Activated CD4-positive, CD25-positive, alpha-beta regulatory T cell treated with anti-CD3 and anti-CD28 coated beads, Interleukin-2, amount 50 U/mL, for 72 hours (primary cell): ENCODE measurements at regions not wholly inside any gene's neighbourhood (a gene's known extent, or its start where the extent isn't known, plus 50 kb on each side); places are given as distances from the start of the nearest gene placed in this dataset.
"Not testable (repeated sequence)": the region's sequence is repeated elsewhere in the genome, so short reads cannot be mapped to it uniquely, and the experiment has no call there.

ENCODE experiments used
- DNase-seq: peaks from one replicate; pipeline ENCODE4 v3.0.0; 2021

DNA sequence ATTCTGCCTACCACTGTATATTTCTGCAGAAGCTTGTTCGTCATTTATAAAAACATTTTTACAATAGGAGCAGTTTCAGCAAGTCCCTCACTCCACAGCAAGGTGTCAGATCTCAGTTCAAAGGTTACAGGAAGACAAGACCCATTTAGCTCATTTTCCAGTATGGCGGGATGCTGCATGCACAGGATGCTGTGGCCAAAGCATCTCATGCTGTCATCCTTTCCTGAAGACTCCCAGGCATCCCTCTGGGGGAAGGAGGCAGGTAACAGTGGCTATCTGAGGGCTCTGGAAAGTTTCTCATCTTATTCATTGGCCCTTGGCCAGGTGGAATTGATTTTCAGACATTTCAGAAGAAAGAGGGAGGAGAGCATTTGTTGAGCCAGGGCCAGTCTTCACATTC is 539.3 kb upstream of the CDH5 start:
- no peak for DNase-seq

DNA sequence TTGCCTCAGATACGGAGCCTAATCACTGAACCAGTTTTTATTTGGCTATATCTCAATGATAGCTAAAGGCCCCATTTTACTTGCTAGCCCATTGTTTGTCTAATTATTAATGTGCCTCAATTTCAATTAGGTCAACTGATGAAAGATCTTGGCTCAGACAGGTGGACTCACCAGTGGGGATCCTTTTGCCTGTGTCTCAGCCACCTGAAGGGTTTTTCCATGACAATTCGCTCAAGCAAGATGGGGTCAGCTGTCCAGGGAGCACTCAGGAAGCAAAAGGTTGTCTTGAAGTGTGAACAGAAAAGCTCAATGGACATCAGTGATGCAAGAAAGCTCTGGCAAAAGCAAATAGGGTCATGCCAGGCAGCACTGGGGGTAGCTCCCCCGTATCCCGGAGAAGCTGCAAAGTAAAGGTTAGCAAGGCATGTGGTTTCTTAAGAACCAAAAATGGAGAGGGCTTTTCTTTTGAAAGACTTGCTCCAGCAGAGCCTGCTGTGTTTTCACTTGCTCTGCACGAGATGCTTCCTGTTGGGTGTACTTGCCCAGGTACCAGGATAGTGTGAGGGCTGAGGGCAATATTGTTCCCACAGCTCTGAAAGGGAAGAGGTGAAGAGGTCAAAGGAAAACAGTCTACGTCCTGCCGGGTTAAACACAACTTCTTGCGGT is 541.2 kb upstream of the CDH5 start:
- no peak for DNase-seq

DNA sequence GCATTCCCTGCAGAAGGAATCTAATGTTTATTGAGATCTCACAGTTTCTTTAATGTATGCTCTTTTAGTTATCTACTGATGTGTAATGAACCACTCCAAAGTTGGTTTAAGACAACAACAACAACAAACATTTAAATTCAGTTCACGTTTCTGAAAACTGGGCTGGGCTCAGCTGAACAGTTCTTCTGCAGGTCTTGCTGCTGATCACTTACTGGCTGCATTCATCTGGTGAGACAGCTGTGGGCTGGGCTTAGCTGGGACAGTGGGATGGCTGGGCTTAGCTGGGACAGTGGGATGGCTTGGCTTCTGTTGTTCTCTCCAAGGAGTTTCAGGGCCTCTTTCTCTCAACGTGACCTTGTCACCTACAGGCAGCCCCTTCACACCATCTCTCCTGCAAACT is 544.3 kb upstream of the CDH5 start:
- DNase-seq: no peak

DNA sequence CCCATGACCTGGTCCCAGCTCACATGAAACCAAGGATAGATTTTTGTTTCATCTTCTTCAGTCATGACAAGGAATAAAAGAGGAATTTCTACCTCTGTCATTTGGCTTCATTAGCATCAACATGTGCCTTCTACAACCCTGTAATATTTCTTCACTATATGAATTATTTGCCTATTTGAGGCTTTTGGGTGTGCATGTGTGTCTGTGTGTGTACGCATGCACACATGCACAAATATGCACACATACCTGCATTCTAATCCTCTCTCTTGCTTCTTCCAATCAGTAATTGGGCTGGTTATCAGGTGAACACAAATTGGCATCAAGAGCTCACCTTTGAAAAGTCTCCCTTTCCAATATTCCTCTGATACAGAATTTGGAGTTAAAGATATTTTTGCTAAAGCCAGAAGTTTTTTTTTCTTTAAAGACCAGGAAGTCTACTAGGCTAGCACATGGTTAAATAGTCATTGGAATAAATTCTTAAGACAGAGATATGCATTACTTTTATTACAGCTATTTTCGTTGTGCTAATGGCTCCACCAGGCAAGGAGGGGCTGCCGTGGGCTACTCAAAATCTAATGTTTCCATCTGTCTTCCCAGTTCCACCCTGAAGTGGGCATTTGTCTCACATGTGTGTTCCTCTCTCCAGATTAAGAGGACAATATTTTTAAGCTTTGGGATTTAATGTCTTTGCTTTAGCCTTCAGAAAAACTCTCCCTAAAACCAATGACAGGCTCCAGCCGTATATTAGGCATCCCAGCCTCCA is 547.2 kb upstream of the CDH5 start:
- DNase-seq: no peak

DNA sequence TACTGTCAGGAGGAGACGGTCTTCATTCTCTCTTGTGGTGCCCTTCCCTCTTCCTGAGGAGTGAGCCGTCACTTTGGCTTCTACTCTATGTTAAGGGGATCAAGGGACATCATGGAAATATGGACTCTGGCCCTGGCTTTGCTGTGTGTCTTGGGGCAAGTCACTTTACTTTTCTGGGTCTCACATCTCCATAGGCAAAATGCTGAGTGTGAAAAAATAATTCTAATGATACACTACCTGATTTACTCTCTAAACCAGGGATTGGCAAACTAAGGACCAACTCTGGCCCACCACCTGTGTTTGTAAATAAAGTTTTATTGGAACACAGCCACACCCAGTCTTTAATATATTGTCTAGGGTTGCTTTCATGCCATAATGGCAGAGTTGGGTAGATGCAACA is 548.7 kb upstream of the CDH5 start:
- DNase-seq: no peak

DNA sequence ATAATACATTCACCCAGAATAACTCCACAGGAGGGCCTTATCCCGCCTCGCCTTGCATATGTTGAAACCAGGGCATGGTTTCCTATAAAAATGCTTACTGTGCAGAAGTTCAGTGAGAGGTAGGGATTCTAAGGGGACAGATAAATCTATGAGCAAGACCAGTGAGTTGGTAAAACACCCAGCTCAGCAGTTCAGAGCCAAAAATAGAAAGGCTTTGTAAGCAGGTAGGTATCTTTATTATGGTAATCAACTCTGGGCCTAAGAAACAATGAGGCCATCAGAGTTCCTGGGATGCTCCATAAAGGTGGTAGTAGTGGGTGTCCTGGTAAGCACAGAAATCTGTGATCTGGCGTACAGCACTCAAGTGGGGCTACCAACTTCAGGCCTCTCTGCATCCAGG is 549.4 kb upstream of the CDH5 start:
- DNase-seq: no peak

DNA sequence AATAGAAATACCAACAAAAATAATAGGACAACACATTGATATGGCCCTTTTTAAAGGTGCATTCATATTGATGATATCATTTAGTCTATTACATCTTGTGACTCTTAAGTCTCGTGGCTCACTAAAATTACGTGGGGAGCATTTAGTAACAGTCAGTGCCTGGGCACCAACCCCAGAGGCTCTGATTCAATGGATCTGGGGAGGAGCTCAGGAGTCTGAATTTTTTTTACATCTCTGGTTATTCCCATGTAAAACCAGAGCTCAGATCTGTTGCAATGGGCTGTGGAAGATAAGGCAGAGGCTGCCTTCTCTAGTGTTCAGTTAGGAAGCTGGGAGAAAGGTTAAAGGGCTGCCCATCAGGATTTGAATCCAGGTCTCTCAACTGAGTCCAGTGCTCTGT is 549.9 kb upstream of the CDH5 start:
- DNase-seq: no peak

DNA sequence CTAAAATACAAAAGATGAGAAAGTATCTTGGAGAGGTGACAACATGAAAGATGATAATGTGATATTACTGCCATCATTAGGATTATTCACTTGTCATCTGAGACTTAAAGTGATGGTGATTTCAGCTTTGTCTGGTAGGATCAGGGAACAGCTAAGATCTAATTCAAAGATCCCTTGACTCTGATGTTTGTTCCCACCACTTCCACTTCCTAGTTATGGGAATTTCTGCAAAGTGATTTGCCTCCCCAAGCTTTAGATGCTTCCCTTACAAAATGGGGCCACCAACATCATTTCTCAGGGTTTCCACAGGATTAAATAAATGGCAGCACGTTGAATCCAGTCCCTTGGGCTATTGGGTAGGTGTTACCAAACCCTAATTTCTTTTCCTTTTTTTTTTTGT is 550.8 kb upstream of the CDH5 start:
- no peak for DNase-seq

DNA sequence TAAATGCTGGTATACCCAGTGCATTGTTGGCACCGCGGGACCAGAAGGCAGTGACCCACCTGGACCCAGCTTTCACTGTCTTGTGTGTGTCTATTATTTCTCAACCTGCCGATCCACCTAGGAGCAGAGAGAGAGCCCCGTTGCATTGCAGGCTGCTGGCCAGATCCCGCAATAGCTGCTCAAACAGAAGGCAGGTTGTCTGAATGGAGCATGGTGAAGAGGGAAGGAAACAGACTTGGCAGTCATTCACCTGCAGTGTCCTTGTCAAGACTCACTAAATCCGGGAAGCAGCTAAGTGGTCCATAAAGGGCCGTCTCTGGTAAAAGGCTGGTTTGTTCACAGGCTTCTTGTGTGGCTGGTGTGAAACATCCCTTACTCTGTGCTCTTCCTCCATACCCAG is 552.6 kb upstream of the CDH5 start:
- DNase-seq: not testable (repeated sequence)

DNA sequence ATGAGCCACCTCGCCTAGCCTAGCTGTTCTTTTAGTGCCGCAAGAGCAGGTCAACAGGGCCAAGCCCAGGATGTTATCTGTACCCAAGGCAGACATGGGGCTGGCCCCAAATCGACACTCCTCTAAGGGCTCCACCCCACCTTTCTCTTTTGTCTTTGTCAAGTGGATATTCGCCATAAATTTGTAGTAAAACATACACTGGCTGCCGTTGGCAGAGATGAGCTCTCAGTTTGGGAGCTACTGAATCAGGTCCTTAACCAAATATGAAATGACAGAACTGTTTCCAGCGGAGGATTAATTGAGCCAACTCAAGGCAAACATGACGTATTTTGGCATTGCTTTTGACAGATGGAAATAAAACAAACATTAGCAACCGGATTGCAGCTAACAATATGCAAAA is 556.9 kb upstream of the CDH5 start:
- DNase-seq: no peak

DNA sequence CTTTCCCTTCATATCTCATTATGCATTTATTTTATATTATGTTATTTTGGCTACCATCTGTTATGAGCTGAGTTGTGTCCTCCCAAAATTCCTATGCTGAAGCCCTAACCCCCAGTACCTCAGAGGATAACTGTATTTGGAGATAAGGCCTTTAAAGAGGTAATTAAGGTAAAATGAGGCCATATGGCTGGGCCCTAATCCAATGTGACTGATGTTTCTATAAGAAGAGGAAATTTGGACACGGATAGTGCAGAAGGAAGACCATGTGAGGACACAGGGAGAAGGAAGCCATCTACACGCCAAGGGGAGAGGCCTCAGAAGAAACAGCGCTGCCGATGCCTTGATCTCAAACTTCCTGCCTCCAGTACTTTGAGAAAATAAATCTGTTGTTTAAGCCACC is 557.7 kb upstream of the CDH5 start:
- DNase-seq: no peak

DNA sequence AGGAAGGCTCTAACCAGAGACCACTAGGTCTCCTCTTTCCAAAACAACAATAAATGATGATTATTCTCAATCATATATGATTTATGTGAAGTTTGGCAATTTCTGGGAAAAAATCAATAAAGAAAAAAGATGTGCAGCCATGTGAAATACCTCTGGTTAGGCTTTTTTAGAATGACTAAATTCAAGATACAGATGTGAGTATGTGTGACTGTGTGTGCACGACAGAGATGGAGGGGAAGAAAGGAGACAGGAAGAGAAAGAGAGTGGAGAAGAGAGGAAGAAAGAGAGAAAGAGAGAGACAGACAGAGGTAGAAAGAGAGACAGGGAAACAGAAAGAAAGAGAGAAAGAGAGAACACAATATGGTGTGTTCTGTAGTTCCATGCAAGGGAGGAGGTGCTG is 558.6 kb upstream of the CDH5 start:
- no peak for DNase-seq

DNA sequence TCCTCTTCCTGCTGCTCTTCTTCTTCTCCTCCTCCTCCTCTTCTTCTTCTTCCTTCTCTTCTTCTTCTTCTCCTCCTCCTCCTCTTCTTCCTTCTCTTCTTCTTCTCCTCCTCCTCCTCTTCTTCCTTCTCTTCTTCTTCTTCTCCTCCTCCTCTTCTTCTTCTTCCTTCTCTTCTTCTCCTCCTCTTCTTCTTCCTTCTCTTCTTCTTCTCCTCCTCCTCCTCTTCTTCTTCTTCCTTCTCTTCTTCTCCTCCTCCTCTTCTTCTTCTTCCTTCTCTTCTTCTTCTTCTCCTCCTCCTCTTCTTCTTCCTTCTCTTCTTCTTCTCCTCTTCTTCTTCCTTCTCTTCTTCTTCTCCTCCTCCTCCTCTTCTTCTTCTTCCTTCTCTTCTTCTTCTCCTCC is 560.8 kb upstream of the CDH5 start:
- not testable (repeated sequence) for DNase-seq

DNA sequence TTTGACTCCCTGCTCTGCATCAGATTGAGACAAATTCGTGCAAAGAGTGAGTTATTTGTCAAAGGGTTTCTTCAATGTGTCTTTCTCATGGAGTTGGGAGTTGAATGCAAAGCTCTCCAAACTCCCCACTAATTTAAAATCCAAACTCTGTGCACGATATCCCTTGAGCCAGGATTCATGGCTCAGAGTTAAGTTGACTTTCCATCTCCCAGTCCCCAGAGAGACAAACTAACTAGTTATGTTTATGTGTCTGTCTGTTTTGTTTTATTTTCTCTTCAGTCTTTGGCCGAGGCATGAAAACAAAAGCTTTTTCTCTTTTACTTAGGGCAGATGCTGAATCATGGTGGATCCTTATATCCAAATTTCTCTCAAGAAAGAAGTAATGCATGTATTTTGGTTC is 570.0 kb upstream of the CDH5 start:
- DNase-seq: no peak

DNA sequence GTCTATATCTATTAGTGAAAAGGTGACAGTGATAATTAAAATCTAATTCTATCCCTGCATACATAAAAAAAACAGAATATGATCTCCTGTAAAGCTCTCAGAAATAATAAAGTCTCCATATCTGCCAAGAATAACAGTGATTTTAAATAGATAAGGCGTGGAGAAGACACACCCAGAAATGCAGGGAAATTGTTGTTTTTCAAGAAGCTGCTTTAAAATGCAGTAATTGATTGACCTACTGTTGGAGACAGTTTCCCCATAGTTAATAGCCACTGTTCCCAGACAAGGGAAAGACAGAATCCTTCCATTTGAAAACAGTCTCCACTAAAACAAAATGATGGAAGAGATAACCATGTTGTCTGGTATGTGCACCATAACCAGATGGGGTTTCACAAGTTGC is 571.5 kb upstream of the CDH5 start:
- no peak for DNase-seq

DNA sequence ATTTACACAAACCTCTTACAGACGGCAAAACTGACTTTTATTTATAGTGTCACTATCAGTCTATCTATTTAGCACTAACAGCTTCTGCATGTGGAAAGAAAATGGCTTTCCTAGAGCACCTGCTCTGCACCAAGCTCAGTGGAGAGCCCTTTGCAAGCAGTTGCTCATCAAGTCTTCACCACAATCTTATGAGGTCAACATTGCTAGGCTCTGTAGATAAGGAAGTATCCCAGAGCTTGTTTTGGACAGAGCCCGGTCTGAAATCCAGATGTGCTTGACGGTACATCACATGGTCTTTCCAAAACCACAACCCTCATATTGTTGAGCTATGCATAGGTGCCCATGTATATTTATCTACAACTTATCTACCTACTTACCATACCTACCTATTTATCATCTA is 572.7 kb upstream of the CDH5 start:
- no peak for DNase-seq

DNA sequence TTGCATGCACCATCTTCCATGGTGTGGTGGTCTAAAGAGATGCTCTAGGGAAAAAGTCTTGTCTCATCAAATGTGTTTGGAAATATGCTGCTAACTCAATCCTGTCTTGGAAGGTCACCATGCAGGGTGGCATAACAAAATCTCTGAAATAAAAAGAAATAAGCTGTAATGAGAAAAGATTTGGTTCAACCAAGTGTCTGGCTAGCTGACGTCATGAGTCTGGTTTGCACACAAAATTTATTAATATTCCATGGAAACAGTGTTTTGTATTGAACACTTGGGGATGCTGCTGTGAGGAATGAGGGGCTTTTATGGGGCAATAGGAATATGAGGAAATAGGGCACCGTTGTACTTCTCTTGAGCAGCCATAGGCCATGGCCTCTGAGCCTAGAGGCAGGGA is 575.7 kb upstream of the CDH5 start:
- no peak for DNase-seq

DNA sequence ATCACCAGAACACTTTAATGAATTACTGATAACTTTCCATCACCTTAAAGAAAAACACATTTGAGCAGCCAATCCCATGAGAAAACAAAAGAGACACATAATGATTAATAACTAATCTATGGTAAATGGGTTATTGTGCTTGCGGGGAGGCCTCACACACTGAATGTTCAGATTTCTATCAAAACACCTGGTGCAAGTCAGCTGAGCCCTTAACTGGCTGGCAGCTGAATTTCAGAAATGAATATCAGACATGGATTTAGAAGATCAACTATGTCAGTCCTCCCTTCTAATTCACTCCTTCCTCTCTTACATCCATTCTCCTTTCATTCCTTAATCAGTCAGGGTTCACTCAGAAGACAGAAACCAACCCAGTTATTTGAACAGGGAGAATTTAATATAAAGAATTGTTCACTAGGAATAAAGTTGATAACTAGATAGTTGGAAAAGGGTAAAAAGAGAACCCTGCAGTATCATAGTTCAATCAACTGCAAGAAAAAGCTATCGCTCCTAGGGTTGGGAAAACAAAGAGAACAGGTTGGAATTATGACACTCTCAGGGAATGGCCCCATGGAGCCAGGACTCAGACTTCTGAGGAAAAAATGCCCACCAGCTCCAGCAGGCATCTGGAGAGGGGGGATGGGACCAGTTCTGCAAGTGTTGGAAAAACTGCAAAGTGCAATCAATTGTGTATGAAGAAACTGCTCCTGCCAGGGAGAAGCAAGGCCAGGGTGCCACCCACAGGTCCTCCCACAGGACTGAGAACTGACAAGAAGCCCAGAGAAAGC is 577.1 kb upstream of the CDH5 start:
- DNase-seq: no peak

DNA sequence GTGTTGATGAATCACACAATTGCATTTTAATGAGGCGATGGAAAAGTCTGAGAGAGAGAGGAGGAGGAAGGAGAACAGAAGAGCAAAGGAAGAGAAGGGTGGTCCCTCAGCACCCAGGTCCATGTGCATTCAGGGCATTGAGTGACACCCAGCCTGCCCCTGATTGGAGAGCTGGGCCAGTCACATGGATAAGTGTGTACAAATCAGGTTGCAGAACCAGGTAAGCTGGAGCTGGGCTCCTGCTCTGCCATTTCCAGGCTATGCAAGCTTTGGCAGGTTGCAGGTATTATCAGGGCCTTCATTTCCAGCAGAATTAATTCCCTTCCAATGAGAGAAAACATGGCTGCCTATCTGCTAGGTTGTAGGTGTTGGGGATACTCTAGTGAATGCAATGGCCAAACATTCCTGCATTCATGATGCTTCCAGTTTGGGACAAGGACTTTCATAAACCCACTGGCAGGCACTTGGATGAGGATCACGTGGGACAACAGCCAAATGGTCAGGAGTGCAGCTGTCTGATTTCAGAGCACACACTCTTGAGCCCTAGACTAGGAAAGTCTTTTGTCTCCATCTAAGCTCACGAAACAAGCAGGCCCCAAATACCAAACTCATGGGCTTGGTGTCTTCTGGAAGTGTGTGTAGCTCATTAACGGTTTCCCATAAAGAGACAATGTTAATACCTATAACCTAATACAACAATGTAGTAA is 577.9 kb upstream of the CDH5 start:
- DNase-seq: no peak

DNA sequence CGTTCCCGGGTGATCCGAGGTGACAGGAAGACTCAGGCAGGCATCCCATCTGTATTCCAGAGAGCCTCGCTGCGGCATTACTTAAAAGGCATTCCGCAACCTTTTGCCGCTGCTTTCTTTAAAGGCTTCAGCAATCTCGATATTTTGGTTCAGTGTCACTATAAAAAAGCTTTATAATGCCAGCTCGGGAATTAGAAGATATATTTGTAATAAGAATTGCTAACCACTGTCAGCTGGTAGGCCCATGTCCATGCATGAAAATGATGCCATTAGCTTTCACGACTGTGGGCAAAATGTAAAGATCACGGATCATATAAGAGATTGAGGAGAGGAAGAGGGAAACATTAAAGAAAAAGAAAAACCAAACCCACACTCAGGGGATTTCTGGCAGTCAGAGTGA is 578.6 kb upstream of the CDH5 start:
- no peak for DNase-seq

DNA sequence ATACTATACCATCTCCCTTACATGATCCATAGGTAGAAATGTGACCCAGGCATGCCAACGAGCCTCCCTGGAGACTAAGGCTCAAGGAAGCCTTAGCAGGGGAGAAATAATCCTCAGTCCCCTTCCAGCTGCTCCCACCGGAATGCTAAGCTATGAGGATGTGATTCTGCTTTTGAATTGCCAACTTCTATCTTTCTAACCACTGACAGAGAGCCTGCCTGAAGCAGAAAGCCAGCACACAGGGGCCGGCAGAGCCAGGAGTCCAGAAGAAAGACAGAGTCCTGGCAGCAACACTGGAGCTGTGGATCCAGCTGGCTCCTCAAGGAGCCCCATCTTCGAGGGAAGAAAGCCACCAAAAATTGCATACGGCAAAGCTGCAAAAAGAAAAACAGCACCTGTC is 579.6 kb upstream of the CDH5 start:
- no peak for DNase-seq

DNA sequence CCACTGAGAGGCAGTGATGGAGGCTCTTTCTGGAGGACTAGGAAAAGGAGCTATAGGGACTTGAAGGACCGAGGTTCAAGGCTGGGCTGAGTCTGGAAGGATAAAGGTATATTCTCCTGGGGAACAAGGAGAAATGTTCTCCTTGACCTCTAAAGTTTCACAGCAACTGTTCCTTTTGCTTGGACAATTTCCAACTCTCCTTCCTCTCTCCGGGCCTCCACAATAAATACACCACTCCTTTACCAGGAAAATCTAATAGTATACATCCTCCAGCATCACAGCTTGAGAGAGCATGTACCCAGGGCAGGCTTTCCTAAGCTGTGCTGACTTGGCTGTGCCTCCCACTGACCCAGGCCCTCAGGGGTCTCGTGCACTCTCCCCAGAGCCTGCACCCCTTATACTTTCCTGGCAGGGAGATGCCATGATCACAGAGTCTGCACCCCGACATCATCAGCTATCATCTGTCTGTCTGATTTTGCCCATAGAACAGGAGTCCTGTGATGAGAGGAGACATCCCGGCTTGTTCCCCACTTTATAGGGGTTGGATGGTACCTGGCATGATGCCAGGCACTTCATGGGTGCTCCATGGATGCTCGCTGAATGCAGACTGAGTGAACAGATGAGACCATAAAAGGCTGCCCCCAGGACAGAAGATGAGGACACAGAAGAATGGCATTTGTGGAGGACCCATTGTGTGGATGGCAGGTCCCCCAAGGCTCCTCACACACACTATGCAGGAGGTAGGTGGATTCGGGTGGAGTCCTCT is 582.6 kb upstream of the CDH5 start:
- no peak for DNase-seq
